ENCODE measurements at regions not wholly inside any gene's neighbourhood (a gene's known extent, or its start where the extent isn't known, plus 50 kb on each side); places are given as distances from the start of the nearest gene placed in this dataset.
"Not testable (repeated sequence)": the region's sequence is repeated elsewhere in the genome, so short reads cannot be mapped to it uniquely, and the experiment has no call there.

GRCh38 chr20:48220033-48220633, 434.9 kb upstream of the SULF2 start:
- Histone ChIP-seq H3K9me3 (no peaks in the 10 kb centered on the region), H3K4me3 (no peak overlapping the region), H3K27ac (no peak overlapping the region), H3K4me1 (no peaks in the 10 kb centered on the region), H3K27me3 (no peaks in the 10 kb centered on the region), H3K36me3 (replicated peaks in 1 of 2; ENCODE audit: insufficient read depth in 1 of 2, low read depth in 2 of 2) (no peaks in the 10 kb centered on the region)
- WGBS, 2 donors, result 41 to 45% methylated on average over 6 of the region's 6 CpGs
- no peak for ATAC-seq
- TF ChIP-seq POLR2A (IDR thresholded peaks at IDR 0.05), result no peak
- TF ChIP-seq, protein P1, sequence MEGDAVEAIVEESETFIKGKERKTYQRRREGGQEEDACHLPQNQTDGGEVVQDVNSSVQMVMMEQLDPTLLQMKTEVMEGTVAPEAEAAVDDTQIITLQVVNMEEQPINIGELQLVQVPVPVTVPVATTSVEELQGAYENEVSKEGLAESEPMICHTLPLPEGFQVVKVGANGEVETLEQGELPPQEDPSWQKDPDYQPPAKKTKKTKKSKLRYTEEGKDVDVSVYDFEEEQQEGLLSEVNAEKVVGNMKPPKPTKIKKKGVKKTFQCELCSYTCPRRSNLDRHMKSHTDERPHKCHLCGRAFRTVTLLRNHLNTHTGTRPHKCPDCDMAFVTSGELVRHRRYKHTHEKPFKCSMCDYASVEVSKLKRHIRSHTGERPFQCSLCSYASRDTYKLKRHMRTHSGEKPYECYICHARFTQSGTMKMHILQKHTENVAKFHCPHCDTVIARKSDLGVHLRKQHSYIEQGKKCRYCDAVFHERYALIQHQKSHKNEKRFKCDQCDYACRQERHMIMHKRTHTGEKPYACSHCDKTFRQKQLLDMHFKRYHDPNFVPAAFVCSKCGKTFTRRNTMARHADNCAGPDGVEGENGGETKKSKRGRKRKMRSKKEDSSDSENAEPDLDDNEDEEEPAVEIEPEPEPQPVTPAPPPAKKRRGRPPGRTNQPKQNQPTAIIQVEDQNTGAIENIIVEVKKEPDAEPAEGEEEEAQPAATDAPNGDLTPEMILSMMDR (IDR thresholded peaks at IDR 0.05), result no peak
- DNase-seq, result no peak
- intact Hi-C loops (cut with DNase I), result no loop called here

DNA sequence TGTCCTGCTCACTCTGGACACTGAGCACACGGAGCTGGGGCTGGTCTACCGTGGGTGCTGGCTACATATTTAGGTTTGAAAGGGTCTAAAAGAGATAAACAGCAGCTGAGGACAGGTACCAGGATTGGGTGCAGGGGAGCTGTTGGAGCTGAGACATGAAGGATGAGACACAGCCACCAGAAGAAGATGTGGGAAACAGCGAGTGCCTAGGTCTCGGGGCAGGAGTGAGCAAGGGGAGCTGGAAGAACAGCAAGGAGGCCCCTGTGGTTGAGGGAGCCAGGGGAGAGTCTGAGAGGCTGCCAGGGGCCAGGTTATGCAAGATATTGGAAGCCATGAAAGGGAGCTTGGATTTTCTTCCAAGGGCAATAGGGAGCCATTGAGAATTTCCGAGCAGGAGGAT, 434.0 kb upstream of the SULF2 start:
- no peaks in the 10 kb centered on the region for H3K9me3 ChIP-seq
- intact Hi-C loops (cut with DNase I), result no loop called here
- DNase-seq (no peak), ATAC-seq (no peak)
- no peaks in the 10 kb centered on the region for H3K36me3 ChIP-seq (replicated peaks in 1 of 2; ENCODE audit: insufficient read depth in 1 of 2, low read depth in 2 of 2)
- no peaks in the 10 kb centered on the region for H3K4me1 ChIP-seq
- H3K27me3 ChIP-seq, result no peaks in the 10 kb centered on the region
- H3K27ac ChIP-seq, result no peak overlapping the region
- no peak for TF ChIP-seq POLR2A (IDR thresholded peaks at IDR 0.05)
- TF ChIP-seq, protein P1 (IDR thresholded peaks at IDR 0.05), result no peak
- no peak overlapping the region for H3K4me3 ChIP-seq
- WGBS, 2 donors, result 75 to 78% methylated on average over 5 of the region's 5 CpGs

- 45% methylated on average over 14 of the region's 14 CpGs for WGBS, 2 donors
- Histone ChIP-seq H3K9me3 (no peaks in the 10 kb centered on the region), H3K36me3 (replicated peaks in 1 of 2; ENCODE audit: insufficient read depth in 1 of 2, low read depth in 2 of 2) (no peaks in the 10 kb centered on the region), H3K27me3 (no peaks in the 10 kb centered on the region), H3K4me3 (no peak overlapping the region), H3K27ac (no peak overlapping the region), H3K4me1 (no peaks in the 10 kb centered on the region)
- TF ChIP-seq, protein P1 (IDR thresholded peaks at IDR 0.05), result no peak
- no peak for TF ChIP-seq POLR2A (IDR thresholded peaks at IDR 0.05)
- ATAC-seq, result no peak
- DNase-seq, result no peak
- intact Hi-C loops (cut with DNase I), result no loop called here
Observed at GRCh38 chr20:48217190-48217589, 431.9 kb upstream of the SULF2 start.

GRCh38 chr20:48215536-48215935, 430.3 kb upstream of the SULF2 start:
- TF ChIP-seq, protein P1 (IDR thresholded peaks at IDR 0.05), result no peak
- TF ChIP-seq POLR2A (IDR thresholded peaks at IDR 0.05), result no peak
- DNase-seq, result no peak
- H3K9me3 ChIP-seq, result no peaks in the 10 kb centered on the region
- no peak overlapping the region for H3K4me3 ChIP-seq
- H3K36me3 ChIP-seq (replicated peaks in 1 of 2; ENCODE audit: insufficient read depth in 1 of 2, low read depth in 2 of 2), result no peaks in the 10 kb centered on the region
- H3K27me3 ChIP-seq, result no peaks in the 10 kb centered on the region
- WGBS, 2 donors, result 26 to 34% methylated on average over 5 to 8 of the region's 8 CpGs
- no peak overlapping the region for H3K27ac ChIP-seq
- H3K4me1 ChIP-seq, result no peaks in the 10 kb centered on the region
- no peak for ATAC-seq
- intact Hi-C loops (cut with DNase I), result no loop called here

DNA sequence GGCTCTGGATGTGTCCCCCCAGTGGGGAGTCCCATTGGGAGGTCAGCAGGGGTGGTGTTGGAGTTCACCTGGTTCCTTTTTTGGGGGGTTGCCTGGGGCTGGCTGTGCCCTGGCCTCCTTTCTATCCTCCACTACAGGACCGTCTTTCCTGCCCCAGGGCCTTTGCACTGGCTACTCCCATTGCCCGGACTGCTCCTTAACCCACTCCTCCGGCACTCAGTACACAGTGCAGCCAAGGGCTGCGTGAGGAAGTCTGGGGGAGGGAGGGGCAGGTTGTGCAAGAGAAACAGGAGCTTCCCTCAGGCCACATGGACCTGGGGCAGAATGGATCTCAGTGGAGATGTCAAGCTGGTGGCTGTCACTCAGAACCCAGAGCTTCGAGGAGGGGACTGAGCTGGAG, 429.3 kb upstream of the SULF2 start:
- ATAC-seq (no peak), DNase-seq (no peak)
- intact Hi-C loops (cut with DNase I), result no loop called here
- WGBS, 2 donors, result 31 to 36% methylated on average over 5 of the region's 5 CpGs
- no peak overlapping the region for H3K4me3 ChIP-seq
- H3K36me3 ChIP-seq (replicated peaks in 1 of 2; ENCODE audit: insufficient read depth in 1 of 2, low read depth in 2 of 2), result no peaks in the 10 kb centered on the region
- H3K4me1 ChIP-seq, result no peaks in the 10 kb centered on the region
- no peaks in the 10 kb centered on the region for H3K9me3 ChIP-seq
- H3K27ac ChIP-seq, result no peak overlapping the region
- TF ChIP-seq, protein P1 (IDR thresholded peaks at IDR 0.05), result no peak
- no peak for TF ChIP-seq POLR2A (IDR thresholded peaks at IDR 0.05)
- no peaks in the 10 kb centered on the region for H3K27me3 ChIP-seq

GRCh38 chr20:48213635-48214034, 428.4 kb upstream of the SULF2 start:
- H3K36me3 ChIP-seq (replicated peaks in 1 of 2; ENCODE audit: insufficient read depth in 1 of 2, low read depth in 2 of 2); DNase-seq; ATAC-seq; H3K4me1 ChIP-seq; H3K27ac ChIP-seq; H3K27me3 ChIP-seq; H3K4me3 ChIP-seq; H3K9me3 ChIP-seq; intact Hi-C loops (cut with DNase I): not testable (repeated sequence)
- WGBS, 2 donors, result 38 to 55% methylated on average over 11 to 12 of the region's 12 CpGs

Measured in body of pancreas (tissue), 4 donors.